ENCODE measurements at regions not wholly inside any gene's neighbourhood (a gene's known extent, or its start where the extent isn't known, plus 50 kb on each side); places are given as distances from the start of the nearest gene placed in this dataset.
"Not testable (repeated sequence)": the region's sequence is repeated elsewhere in the genome, so short reads cannot be mapped to it uniquely, and the experiment has no call there.

DNA sequence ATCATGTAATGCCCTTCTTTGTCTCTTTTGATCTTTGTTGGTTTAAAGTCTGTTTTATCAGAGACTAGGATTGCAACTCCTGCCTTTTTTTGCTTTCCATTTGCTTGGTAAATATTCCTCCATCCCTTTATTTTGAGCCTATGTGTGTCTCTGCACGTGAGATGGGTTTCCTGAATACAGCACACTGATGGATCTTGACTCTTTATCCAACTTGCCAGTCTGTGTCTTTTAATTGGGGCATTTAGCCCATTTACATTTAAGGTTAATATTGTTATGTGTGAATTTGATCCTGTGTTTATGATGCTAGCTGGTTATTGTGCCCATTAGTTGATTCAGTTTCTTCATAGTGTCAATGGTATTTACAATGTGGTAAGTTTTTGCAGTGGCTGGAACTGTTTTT, 72.7 kb downstream of the ADCYAP1 start:
- H3K27ac Mint-ChIP-seq: peak overlapping the region; percentile 37
- H3K36me3 Mint-ChIP-seq (ENCODE audit: insufficient read depth): peaks cover 23% of the 10 kb centered on the region
- not testable (repeated sequence) for H3K27me3 Mint-ChIP-seq; H3K4me1 Mint-ChIP-seq (ENCODE audit: low read depth); DNase-seq (ENCODE audit: low spot score, unreplicated experiment)
- H3K4me3 Mint-ChIP-seq (ENCODE audit: low read depth): peak overlapping the region; percentile 92
- H3K9me3 Mint-ChIP-seq (ENCODE audit: low read depth): peaks cover 23% of the 10 kb centered on the region

DNA sequence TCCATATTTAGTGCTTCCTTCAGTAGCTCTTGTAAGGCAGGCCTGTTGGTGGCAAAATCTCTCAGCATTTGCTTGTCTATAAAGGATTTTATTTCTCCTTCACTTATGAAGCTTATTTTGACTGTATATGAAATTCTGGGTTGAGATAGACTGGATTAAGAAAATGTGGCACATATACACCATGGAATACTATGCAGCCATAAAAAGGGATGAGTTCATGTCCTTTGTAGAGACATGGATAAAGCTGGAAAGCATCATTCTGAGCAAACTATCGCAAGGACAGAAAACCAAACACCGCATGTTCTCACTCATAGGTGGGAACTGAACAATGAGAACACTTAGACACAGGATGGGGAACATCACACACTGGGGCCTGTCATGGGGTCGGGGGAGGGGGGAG, 73.1 kb downstream of the ADCYAP1 start:
- H3K4me1 Mint-ChIP-seq (ENCODE audit: low read depth); H3K27me3 Mint-ChIP-seq; DNase-seq (ENCODE audit: low spot score, unreplicated experiment): not testable (repeated sequence)
- peak overlapping the region; percentile 92 for H3K4me3 Mint-ChIP-seq (ENCODE audit: low read depth)
- peak overlapping the region; percentile 37 for H3K27ac Mint-ChIP-seq
- peaks cover 23% of the 10 kb centered on the region for H3K36me3 Mint-ChIP-seq (ENCODE audit: insufficient read depth)
- peaks cover 23% of the 10 kb centered on the region for H3K9me3 Mint-ChIP-seq (ENCODE audit: low read depth)

GRCh38 chr18:980586-980985, 75.9 kb downstream of the ADCYAP1 start:
- Mint-ChIP-seq H3K27me3 (no peaks in the 10 kb centered on the region), H3K4me1 (ENCODE audit: low read depth) (peaks cover 9% of the 10 kb centered on the region), H3K9me3 (ENCODE audit: low read depth) (peaks cover 21% of the 10 kb centered on the region), H3K4me3 (ENCODE audit: low read depth) (no peak overlapping the region), H3K36me3 (ENCODE audit: insufficient read depth) (peaks cover 20% of the 10 kb centered on the region), H3K27ac (no peak overlapping the region)
- TF ChIP-seq CTCF (IDR thresholded peaks at IDR 0.05; ENCODE audit: unreplicated experiment): no peak
- no peak for DNase-seq (ENCODE audit: low spot score, unreplicated experiment)

GRCh38 chr18:984004-984403, 79.3 kb downstream of the ADCYAP1 start:
- no peak for TF ChIP-seq CTCF (IDR thresholded peaks at IDR 0.05; ENCODE audit: unreplicated experiment)
- Mint-ChIP-seq H3K4me1 (ENCODE audit: low read depth) (peaks cover 7% of the 10 kb centered on the region), H3K36me3 (ENCODE audit: insufficient read depth) (peaks cover 4% of the 10 kb centered on the region), H3K9me3 (ENCODE audit: low read depth) (no peaks in the 10 kb centered on the region), H3K27ac (no peak overlapping the region), H3K4me3 (ENCODE audit: low read depth) (no peak overlapping the region), H3K27me3 (no peaks in the 10 kb centered on the region)
- DNase-seq (ENCODE audit: low spot score, unreplicated experiment): no peak

- Mint-ChIP-seq H3K36me3 (ENCODE audit: insufficient read depth) (no peaks in the 10 kb centered on the region), H3K27ac (no peak overlapping the region), H3K9me3 (ENCODE audit: low read depth) (no peaks in the 10 kb centered on the region), H3K4me3 (ENCODE audit: low read depth) (no peak overlapping the region), H3K27me3 (no peaks in the 10 kb centered on the region), H3K4me1 (ENCODE audit: low read depth) (peaks cover 7% of the 10 kb centered on the region)
- no peak for DNase-seq (ENCODE audit: low spot score, unreplicated experiment)
- TF ChIP-seq CTCF (IDR thresholded peaks at IDR 0.05; ENCODE audit: unreplicated experiment): no peak
Observed at GRCh38 chr18:985212-985661, 80.6 kb downstream of the ADCYAP1 start.

DNA sequence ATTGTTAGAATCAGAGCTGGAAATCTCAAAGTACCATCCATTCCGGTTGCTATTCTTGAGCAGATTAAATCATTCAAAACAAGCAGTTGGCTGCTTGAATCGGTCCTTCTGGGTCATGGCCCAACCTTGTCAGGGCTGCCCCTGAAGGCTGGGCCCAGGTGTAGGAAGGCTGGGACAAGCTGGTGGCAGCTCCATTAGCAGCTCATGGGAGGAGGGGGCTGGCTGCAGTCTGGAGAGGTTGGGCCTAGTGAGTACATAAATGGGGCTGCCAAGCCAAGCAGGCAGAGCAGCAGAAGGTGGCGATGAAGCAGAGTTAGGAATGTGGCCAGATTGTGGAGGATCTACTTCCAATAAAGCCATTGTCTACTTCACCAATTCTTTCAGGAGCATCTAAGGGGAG, 81.4 kb downstream of the ADCYAP1 start:
- Mint-ChIP-seq H3K27me3 (no peaks in the 10 kb centered on the region), H3K9me3 (ENCODE audit: low read depth) (no peaks in the 10 kb centered on the region), H3K36me3 (ENCODE audit: insufficient read depth) (no peaks in the 10 kb centered on the region), H3K4me3 (ENCODE audit: low read depth) (no peak overlapping the region), H3K27ac (no peak overlapping the region), H3K4me1 (ENCODE audit: low read depth) (peaks cover 7% of the 10 kb centered on the region)
- TF ChIP-seq CTCF (IDR thresholded peaks at IDR 0.05; ENCODE audit: unreplicated experiment): no peak
- no peak for DNase-seq (ENCODE audit: low spot score, unreplicated experiment)
